ENCODE measurements at regions not wholly inside any gene's neighbourhood (a gene's known extent, or its start where the extent isn't known, plus 50 kb on each side); places are given as distances from the start of the nearest gene placed in this dataset.

- Histone ChIP-seq H3K9me3 (no peaks in the 10 kb centered on the region), H3K27me3 (no peaks in the 10 kb centered on the region), H3K4me1 (peaks cover 0 to 14% (median 0%) of the 10 kb centered on the region in 4 donors), H3K4me3 (no peak overlapping the region), H3K36me3 (no peaks in the 10 kb centered on the region), H3K27ac (replicated peaks in 1 of 4) (peak overlapping the region in 2 of 4 donors; percentile 9 to 55)
- DNase-seq (ENCODE audit: extremely low spot score) = no peak
- 73% methylated on average over 8 of the region's 8 CpGs for WGBS
- TF ChIP-seq POLR2AphosphoS5 (IDR thresholded peaks at IDR 0.05) = peak; percentile 49 to 61
- TF ChIP-seq CTCF (IDR thresholded peaks at IDR 0.05) = no peak
- intact Hi-C loops (cut with DNase I) = no loop called here
These were observed 154.9 kb downstream of the C12orf75 start for GRCh38 chr12:105485321-105485910.

GRCh38 chr12:105485921-105486320, 155.4 kb downstream of the C12orf75 start:
- DNase-seq (ENCODE audit: extremely low spot score) = peak; percentile 47
- Histone ChIP-seq H3K4me1 (peaks cover 0 to 14% (median 0%) of the 10 kb centered on the region in 4 donors), H3K36me3 (no peaks in the 10 kb centered on the region), H3K4me3 (no peak overlapping the region), H3K27ac (replicated peaks in 1 of 4) (peak overlapping the region in 3 of 4 donors; percentile 9 to 55 (median 51)), H3K9me3 (no peaks in the 10 kb centered on the region), H3K27me3 (no peaks in the 10 kb centered on the region)
- 90% methylated on average over 3 of the region's 3 CpGs for WGBS
- TF ChIP-seq POLR2A (IDR thresholded peaks at IDR 0.05; ENCODE audit: low read depth) = no peak
- TF ChIP-seq EP300 (IDR thresholded peaks at IDR 0.05) = no peak
- no peak for TF ChIP-seq CTCF (IDR thresholded peaks at IDR 0.05)
- TF ChIP-seq POLR2AphosphoS5 (IDR thresholded peaks at IDR 0.05) = no peak
- intact Hi-C loops (cut with DNase I) = no loop called here

DNA sequence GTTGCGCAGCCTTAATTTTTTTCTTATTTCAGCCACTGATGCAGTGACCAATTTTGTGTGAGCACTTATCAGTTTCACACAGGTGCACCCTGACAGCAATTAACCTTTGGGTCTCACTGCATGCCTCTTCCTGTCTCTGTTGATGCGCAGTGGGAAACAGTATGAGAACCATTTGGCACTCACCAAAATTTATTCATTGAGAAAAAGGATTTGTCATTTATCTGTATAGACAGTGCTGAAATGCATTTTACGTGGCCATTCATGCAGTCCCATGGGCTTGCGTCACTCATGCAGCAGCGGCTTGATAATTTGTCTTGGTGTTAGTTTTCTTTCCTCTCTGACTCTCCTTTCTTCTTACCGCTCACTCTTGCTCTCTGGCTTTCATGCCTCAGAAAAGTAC, 157.5 kb downstream of the C12orf75 start:
- TF ChIP-seq CTCF (IDR thresholded peaks at IDR 0.05) = no peak
- TF ChIP-seq POLR2A (IDR thresholded peaks at IDR 0.05; ENCODE audit: low read depth) = no peak
- no peak for TF ChIP-seq EP300 (IDR thresholded peaks at IDR 0.05)
- TF ChIP-seq POLR2AphosphoS5 (IDR thresholded peaks at IDR 0.05) = no peak
- intact Hi-C loops (cut with DNase I) = no loop called here
- H3K27ac ChIP-seq (replicated peaks in 1 of 4) = no peak overlapping the region
- no peaks in the 10 kb centered on the region for H3K9me3 ChIP-seq
- H3K36me3 ChIP-seq = no peaks in the 10 kb centered on the region
- H3K27me3 ChIP-seq = no peaks in the 10 kb centered on the region
- no peak overlapping the region for H3K4me3 ChIP-seq
- peak; percentile 72 for DNase-seq (ENCODE audit: extremely low spot score)
- 81% methylated on average over 6 of the region's 6 CpGs for WGBS
- peaks cover 0 to 14% (median 0%) of the 10 kb centered on the region in 4 donors for H3K4me1 ChIP-seq

DNA sequence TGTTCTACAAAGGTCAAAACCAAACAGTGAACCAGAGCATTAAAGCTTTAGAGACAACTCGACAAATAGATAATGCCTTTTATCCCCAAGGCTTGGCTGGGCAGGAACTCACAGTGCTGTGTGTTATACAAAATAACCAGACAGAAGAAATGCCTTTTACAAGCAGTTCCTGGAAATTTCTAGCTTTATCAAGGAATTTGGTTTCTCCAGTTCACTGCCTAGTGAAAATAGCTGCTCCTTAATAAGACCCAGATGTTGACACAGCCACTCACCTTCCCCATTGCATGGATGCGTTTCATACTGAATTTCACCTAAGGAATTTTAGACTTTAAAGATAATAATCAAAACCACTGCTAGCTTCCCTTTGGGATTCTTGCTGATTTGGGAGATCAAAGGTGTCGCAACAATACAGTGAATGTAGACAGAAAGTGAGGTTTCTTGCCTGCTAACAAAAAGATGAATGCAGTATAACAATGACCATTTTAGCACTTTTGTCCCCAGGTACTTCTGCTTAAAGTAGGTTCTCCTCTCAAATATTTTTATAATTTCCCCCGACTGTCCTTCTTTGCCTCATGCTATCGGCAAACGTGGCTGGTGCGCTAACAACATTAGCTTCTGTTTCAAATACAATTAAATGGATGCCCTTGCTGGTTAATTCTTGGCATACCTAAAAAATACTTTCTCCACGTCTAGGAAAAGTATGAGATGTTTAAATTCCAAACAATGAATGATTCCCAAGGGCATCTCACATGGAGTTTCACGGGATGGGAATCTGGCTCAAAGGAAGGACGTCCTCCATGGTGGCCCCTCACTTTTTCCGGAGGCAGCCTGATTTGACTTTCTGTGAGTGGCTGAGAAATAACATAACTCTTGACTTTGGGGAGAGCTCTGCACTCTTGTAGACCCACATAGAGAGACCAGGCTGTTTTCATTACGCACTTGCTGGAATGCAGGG, 162.4 kb downstream of the C12orf75 start:
- peak; percentile 62 for DNase-seq (ENCODE audit: extremely low spot score)
- H3K4me3 ChIP-seq = no peak overlapping the region
- intact Hi-C loops (cut with DNase I) = no loop called here
- H3K4me1 ChIP-seq = no peaks in the 10 kb centered on the region
- H3K27ac ChIP-seq (replicated peaks in 1 of 4) = no peak overlapping the region
- H3K9me3 ChIP-seq = peaks cover 0 to 5% (median under 1%) of the 10 kb centered on the region in 4 donors
- no peaks in the 10 kb centered on the region for H3K36me3 ChIP-seq
- H3K27me3 ChIP-seq = no peaks in the 10 kb centered on the region
- no peak for TF ChIP-seq CTCF (IDR thresholded peaks at IDR 0.05)
- TF ChIP-seq EP300 (IDR thresholded peaks at IDR 0.05) = no peak
- no peak for TF ChIP-seq POLR2AphosphoS5 (IDR thresholded peaks at IDR 0.05)
- no peak for TF ChIP-seq POLR2A (IDR thresholded peaks at IDR 0.05; ENCODE audit: low read depth)
- 82% methylated on average over 12 of the region's 12 CpGs for WGBS

Measured in esophagus muscularis mucosa (tissue), 4 donors.